Sigmoid colon (tissue), 4 donors: ENCODE measurements at regions not wholly inside any gene's neighbourhood (a gene's known extent, or its start where the extent isn't known, plus 50 kb on each side); places are given as distances from the start of the nearest gene placed in this dataset.

Experiments used
- CTCF ChIP-seq, 4 experiments: fragments of 450-650 bp in 3 of 4; fragments of 200-600 bp in 1 of 4; IDR thresholded peaks; one replicate each; pipeline ENCODE4 v1.5.1; 2016 to 2019; ENCODE audit warnings: antibody characterized with exemption in 4 of 4, mild to moderate bottlenecking in 3 of 4, moderate library complexity in 2 of 4
- POLR2AphosphoS5 ChIP-seq, 4 donors: sonication (generic); formaldehyde crosslinking; IDR thresholded peaks; one replicate each; pipeline ENCODE4 v1.6.1; 2017; ENCODE audit warnings: antibody characterized with exemption in 4 of 4

- TF ChIP-seq CTCF (IDR thresholded peaks at IDR 0.05) (no peak), POLR2AphosphoS5 (IDR thresholded peaks at IDR 0.05) (no peak)
Measured at GRCh38 chr5:172506921-172507320, 52.6 kb upstream of the SH3PXD2B start.
